WTC11 (cell line): ENCODE measurements at regions not wholly inside any gene's neighbourhood (a gene's known extent, or its start where the extent isn't known, plus 50 kb on each side); places are given as distances from the start of the nearest gene placed in this dataset.

Experiments used
- ATAC-seq: fragments of 200-7000 bp; cut with Tn5 transposase; 2 replicates; pipeline ENCODE4 v1.10.0; 2021; ENCODE audit warnings: mild to moderate bottlenecking, moderate library complexity
- CTCF ChIA-PET: fragments of 300-600 bp; sonication (Branson Sonifier 250); formaldehyde crosslinking; loops from one replicate; lab custom pipeline; 2021; ENCODE audit warnings: antibody characterized with exemption; lab: Charles Lee
- POLR2A ChIA-PET: fragments of 350-600 bp; sonication (Branson Sonifier 250); formaldehyde crosslinking; loops from one replicate; lab custom pipeline; 2021; ENCODE audit warnings: antibody characterized with exemption; lab: Charles Lee
- DNase-seq: peaks from one replicate; pipeline ENCODE4 v3.0.0; 2021; ENCODE audit warnings: low spot score
- H3K27ac Mint-ChIP-seq: 2 replicates; pipeline ENCODE4 v1.8.0; 2021; ENCODE audit warnings: mixed read lengths
- H3K27me3 Mint-ChIP-seq: 2 replicates; pipeline ENCODE4 v1.8.0; 2021; ENCODE audit warnings: low read depth, mild to moderate bottlenecking, moderate library complexity, mixed read lengths
- H3K36me3 Mint-ChIP-seq: 2 replicates; pipeline ENCODE4 v1.8.0; 2021; ENCODE audit warnings: mixed read lengths
- H3K4me1 Mint-ChIP-seq: 2 replicates; pipeline ENCODE4 v1.8.0; 2022; ENCODE audit warnings: mixed read lengths
- H3K4me3 Mint-ChIP-seq: 2 replicates; pipeline ENCODE4 v1.8.0; 2021; ENCODE audit warnings: mild to moderate bottlenecking, moderate library complexity, mixed read lengths
- H3K9me3 Mint-ChIP-seq: 2 replicates; pipeline ENCODE4 v1.8.0; 2021; ENCODE audit warnings: mixed read lengths
- ATF1 ChIP-seq: sonication (generic); formaldehyde crosslinking; IDR thresholded peaks from 2 replicates; pipeline ENCODE4 v1.8.1; 2023; ENCODE audit warnings: mild to moderate bottlenecking, moderate library complexity, missing genetic modification reagents
- CBFB ChIP-seq: sonication (generic); formaldehyde crosslinking; IDR thresholded peaks from 2 replicates; pipeline ENCODE4 v1.8.1; 2022; ENCODE audit warnings: mild to moderate bottlenecking, low read depth, missing genetic modification reagents
- CREB1 ChIP-seq: sonication (generic); formaldehyde crosslinking; IDR thresholded peaks from 2 replicates; pipeline ENCODE4 v1.8.0; 2023; ENCODE audit warnings: mild to moderate bottlenecking, missing genetic modification reagents
- E2F4 ChIP-seq: sonication (generic); formaldehyde crosslinking; IDR thresholded peaks from 2 replicates; pipeline ENCODE4 v1.8.1; 2022; ENCODE audit warnings: low read depth, mild to moderate bottlenecking, moderate library complexity, missing genetic modification reagents, borderline replicate concordance
- EMX1 ChIP-seq: fragments of 250-450 bp; sonication (Bioruptor Pico); IDR thresholded peaks from 2 replicates; pipeline ENCODE4 v1.8.0; 2021; ENCODE audit warnings: mild to moderate bottlenecking
- FOXK1 ChIP-seq: sonication (generic); formaldehyde crosslinking; IDR thresholded peaks from 2 replicates; pipeline ENCODE4 v1.8.0; 2022; ENCODE audit warnings: mild to moderate bottlenecking, moderate library complexity, missing genetic modification reagents
- FOXP1 ChIP-seq: sonication (generic); formaldehyde crosslinking; IDR thresholded peaks from 2 replicates; pipeline ENCODE4 v1.8.0; 2022; ENCODE audit warnings: missing genetic modification reagents, mild to moderate bottlenecking, moderate library complexity, borderline replicate concordance
- HMGA2 ChIP-seq: fragments of 250-450 bp; sonication (Bioruptor Pico); IDR thresholded peaks from 2 replicates; pipeline ENCODE4 v1.4.0; 2021; ENCODE audit warnings: mild to moderate bottlenecking, moderate library complexity
- KAT7 ChIP-seq: sonication (generic); formaldehyde crosslinking; IDR thresholded peaks from 2 replicates; pipeline ENCODE4 v1.8.1; 2023; ENCODE audit warnings: missing genetic modification reagents, mild to moderate bottlenecking, borderline replicate concordance
- NR2C2 ChIP-seq: sonication (generic); formaldehyde crosslinking; IDR thresholded peaks from 2 replicates; pipeline ENCODE4 v1.8.0; 2022; ENCODE audit warnings: mild to moderate bottlenecking, missing genetic modification reagents
- PRDM15 ChIP-seq: sonication (generic); formaldehyde crosslinking; IDR thresholded peaks from 2 replicates; pipeline ENCODE4 v1.8.0; 2022; ENCODE audit warnings: missing genetic modification reagents
- PREB ChIP-seq: sonication (generic); formaldehyde crosslinking; IDR thresholded peaks from 2 replicates; pipeline ENCODE4 v1.8.1; 2022; ENCODE audit warnings: mild to moderate bottlenecking, missing genetic modification reagents, moderate library complexity, borderline replicate concordance
- PRRX2 ChIP-seq: fragments of 250-450 bp; sonication (Bioruptor Pico); IDR thresholded peaks from 2 replicates; pipeline ENCODE4 v1.8.0; 2021; ENCODE audit warnings: mild to moderate bottlenecking
- TEAD4 ChIP-seq: sonication (generic); formaldehyde crosslinking; IDR thresholded peaks from 2 replicates; pipeline ENCODE4 v1.8.0; 2022; ENCODE audit warnings: mild to moderate bottlenecking, missing genetic modification reagents
- ZBTB21 ChIP-seq: sonication (generic); formaldehyde crosslinking; IDR thresholded peaks from 2 replicates; pipeline ENCODE4 v1.8.1; 2023; ENCODE audit warnings: mild to moderate bottlenecking, missing genetic modification reagents, borderline replicate concordance
- ZNF532 ChIP-seq: fragments of 250-450 bp; sonication (Bioruptor Pico); IDR thresholded peaks from 2 replicates; pipeline ENCODE4 v1.9.0; 2021; ENCODE audit warnings: mild to moderate bottlenecking, borderline replicate concordance
- TF ChIP-seq, protein P1 (sequence below): sonication (generic); formaldehyde crosslinking; IDR thresholded peaks from 2 replicates; pipeline ENCODE4 v1.8.0; 2022; ENCODE audit warnings: mild to moderate bottlenecking, missing genetic modification reagents
- TF ChIP-seq, protein P2 (sequence below): fragments of 250-450 bp; sonication (Bioruptor Pico); IDR thresholded peaks from 2 replicates; pipeline ENCODE4 v1.9.0; 2021; ENCODE audit warnings: mild to moderate bottlenecking
- TF ChIP-seq, protein P3 (sequence below): sonication (generic); formaldehyde crosslinking; conservative IDR thresholded peaks from 2 replicates; pipeline ENCODE4 v1.8.1; 2022; ENCODE audit warnings: mild to moderate bottlenecking, missing genetic modification reagents

DNA sequence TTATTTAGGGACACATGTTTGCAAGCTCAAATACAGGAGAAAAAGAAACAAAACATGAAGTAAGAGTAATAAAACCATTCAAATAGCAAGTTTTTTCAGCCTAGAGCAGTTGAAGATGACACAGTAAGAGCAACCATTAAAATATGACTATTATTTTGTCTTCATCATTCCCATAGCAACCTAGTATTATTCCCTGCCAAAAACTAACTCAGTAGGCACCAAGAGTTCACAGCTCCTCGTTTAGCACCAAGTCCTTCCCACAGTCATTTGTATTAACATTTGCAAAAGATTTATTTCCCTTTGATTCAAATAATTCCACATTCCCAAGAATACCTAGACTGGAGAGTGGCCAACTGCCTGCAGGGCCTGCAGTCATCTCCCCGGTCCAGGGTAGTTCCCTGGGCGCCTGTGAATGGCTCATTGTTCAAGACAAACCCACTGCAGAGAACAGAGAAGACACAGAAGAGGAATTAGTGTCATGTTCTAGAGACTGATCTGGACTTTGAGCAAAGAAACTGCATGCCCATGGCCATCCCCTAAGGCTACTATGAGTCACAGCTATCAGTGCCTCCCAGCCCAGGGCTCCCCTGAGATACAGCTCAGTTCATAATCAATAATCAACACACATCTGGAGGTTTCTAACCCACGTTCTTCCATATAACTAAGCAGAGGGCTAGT is 139.1 kb upstream of the MAP3K1 start (continued):
- no peak for TF ChIP-seq PRDM15 (CRISPR knock-in tag)
- no peak for TF ChIP-seq KAT7 (CRISPR knock-in tag)
- TF ChIP-seq, protein P1, sequence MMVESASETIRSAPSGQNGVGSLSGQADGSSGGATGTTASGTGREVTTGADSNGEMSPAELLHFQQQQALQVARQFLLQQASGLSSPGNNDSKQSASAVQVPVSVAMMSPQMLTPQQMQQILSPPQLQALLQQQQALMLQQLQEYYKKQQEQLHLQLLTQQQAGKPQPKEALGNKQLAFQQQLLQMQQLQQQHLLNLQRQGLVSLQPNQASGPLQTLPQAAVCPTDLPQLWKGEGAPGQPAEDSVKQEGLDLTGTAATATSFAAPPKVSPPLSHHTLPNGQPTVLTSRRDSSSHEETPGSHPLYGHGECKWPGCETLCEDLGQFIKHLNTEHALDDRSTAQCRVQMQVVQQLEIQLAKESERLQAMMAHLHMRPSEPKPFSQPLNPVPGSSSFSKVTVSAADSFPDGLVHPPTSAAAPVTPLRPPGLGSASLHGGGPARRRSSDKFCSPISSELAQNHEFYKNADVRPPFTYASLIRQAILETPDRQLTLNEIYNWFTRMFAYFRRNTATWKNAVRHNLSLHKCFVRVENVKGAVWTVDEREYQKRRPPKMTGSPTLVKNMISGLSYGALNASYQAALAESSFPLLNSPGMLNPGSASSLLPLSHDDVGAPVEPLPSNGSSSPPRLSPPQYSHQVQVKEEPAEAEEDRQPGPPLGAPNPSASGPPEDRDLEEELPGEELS (CRISPR knock-in tag), result no peak
- no peak for TF ChIP-seq FOXK1 (CRISPR knock-in tag)
- TF ChIP-seq ATF1 (CRISPR knock-in tag), result no peak
- TF ChIP-seq ZNF532 (CRISPR knock-in tag), result no peak

- ATAC-seq (no peak), DNase-seq (no peak)
- H3K4me1 Mint-ChIP-seq, result peaks cover 34% of the 10 kb centered on the region
- CTCF ChIA-PET, result no interaction called here
- peaks cover 22% of the 10 kb centered on the region for H3K27me3 Mint-ChIP-seq
- H3K36me3 Mint-ChIP-seq, result no peaks in the 10 kb centered on the region
- POLR2A ChIA-PET, result no interaction called here
- H3K27ac Mint-ChIP-seq, result no peak overlapping the region
- no peak overlapping the region for H3K4me3 Mint-ChIP-seq
- H3K9me3 Mint-ChIP-seq, result peaks cover 5% of the 10 kb centered on the region; the same call in 1 of the 2 replicates
- no peak for TF ChIP-seq CREB1 (CRISPR knock-in tag)
- TF ChIP-seq, protein P2, sequence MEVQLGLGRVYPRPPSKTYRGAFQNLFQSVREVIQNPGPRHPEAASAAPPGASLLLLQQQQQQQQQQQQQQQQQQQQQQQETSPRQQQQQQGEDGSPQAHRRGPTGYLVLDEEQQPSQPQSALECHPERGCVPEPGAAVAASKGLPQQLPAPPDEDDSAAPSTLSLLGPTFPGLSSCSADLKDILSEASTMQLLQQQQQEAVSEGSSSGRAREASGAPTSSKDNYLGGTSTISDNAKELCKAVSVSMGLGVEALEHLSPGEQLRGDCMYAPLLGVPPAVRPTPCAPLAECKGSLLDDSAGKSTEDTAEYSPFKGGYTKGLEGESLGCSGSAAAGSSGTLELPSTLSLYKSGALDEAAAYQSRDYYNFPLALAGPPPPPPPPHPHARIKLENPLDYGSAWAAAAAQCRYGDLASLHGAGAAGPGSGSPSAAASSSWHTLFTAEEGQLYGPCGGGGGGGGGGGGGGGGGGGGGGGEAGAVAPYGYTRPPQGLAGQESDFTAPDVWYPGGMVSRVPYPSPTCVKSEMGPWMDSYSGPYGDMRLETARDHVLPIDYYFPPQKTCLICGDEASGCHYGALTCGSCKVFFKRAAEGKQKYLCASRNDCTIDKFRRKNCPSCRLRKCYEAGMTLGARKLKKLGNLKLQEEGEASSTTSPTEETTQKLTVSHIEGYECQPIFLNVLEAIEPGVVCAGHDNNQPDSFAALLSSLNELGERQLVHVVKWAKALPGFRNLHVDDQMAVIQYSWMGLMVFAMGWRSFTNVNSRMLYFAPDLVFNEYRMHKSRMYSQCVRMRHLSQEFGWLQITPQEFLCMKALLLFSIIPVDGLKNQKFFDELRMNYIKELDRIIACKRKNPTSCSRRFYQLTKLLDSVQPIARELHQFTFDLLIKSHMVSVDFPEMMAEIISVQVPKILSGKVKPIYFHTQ (CRISPR knock-in tag), result no peak
- TF ChIP-seq NR2C2 (CRISPR knock-in tag), result no peak
- TF ChIP-seq FOXP1 (CRISPR knock-in tag), result no peak
- TF ChIP-seq EMX1 (CRISPR knock-in tag), result no peak
- no peak for TF ChIP-seq PRRX2 (CRISPR knock-in tag)
- TF ChIP-seq E2F4 (CRISPR knock-in tag), result no peak
- TF ChIP-seq ATF1 (CRISPR knock-in tag), result no peak
- TF ChIP-seq KAT7 (CRISPR knock-in tag), result no peak
- TF ChIP-seq, protein P3, sequence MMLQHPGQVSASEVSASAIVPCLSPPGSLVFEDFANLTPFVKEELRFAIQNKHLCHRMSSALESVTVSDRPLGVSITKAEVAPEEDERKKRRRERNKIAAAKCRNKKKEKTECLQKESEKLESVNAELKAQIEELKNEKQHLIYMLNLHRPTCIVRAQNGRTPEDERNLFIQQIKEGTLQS, result no peak
- TF ChIP-seq PREB, result no peak
- TF ChIP-seq CBFB (CRISPR knock-in tag), result no peak
- no peak for TF ChIP-seq HMGA2 (CRISPR knock-in tag)
- TF ChIP-seq ZBTB21 (CRISPR knock-in tag), result no peak
- TF ChIP-seq TEAD4, result no peak
These were observed 140.9 kb upstream of the MAP3K1 start for GRCh38 chr5:56674441-56674840.
